ENCODE measurements at regions not wholly inside any gene's neighbourhood (a gene's known extent, or its start where the extent isn't known, plus 50 kb on each side); places are given as distances from the start of the nearest gene placed in this dataset.

- WGBS (ENCODE audit: insufficient coverage): 83% methylated on average over 1 of the region's 4 CpGs
- ATAC-seq (ENCODE audit: low read depth) (no peak), DNase-seq (no peak)
- no peaks in the 10 kb centered on the region for H3K9me3 ChIP-seq (ENCODE audit: control extremely low read depth in 1 of 3, control insufficient read depth in 2 of 3, insufficient read depth in 1 of 3, low read length in 2 of 3)
- intact Hi-C loops (cut with micrococcal nuclease): no loop called here
- no peaks in the 10 kb centered on the region for H3K27me3 Mint-ChIP-seq
- no peak overlapping the region for H3K4me3 Mint-ChIP-seq
- no peak overlapping the region for H3K9ac ChIP-seq (ENCODE audit: low read length)
- no peak overlapping the region for H3K27ac Mint-ChIP-seq
- no peaks in the 10 kb centered on the region for H4K20me1 ChIP-seq (ENCODE audit: control insufficient read depth, insufficient read depth, low read length, poor library complexity, severe bottlenecking)
- H3K9me3 Mint-ChIP-seq (ENCODE audit: insufficient read depth): no peaks in the 10 kb centered on the region
- no peaks in the 10 kb centered on the region for H3K36me3 ChIP-seq (replicated peaks in 1 of 2; ENCODE audit: control extremely low read depth in 1 of 2, control insufficient read depth in 1 of 2, extremely low read depth in 1 of 2, insufficient read depth in 2 of 2, low read length in 1 of 2)
- H2AFZ ChIP-seq (ENCODE audit: insufficient read depth, low read depth, low read length, poor library complexity, severe bottlenecking): no peak overlapping the region
- H3K79me2 ChIP-seq (ENCODE audit: control insufficient read depth, insufficient read depth, low read length): no peaks in the 10 kb centered on the region
- no peak overlapping the region for H3K4me2 ChIP-seq (replicated peaks; ENCODE audit: low read depth, low read length, poor library complexity, severe bottlenecking)
- no peaks in the 10 kb centered on the region for H3K27me3 ChIP-seq (replicated peaks in 1 of 4; ENCODE audit: control extremely low read depth in 1 of 4, control insufficient read depth in 3 of 4, insufficient read depth in 4 of 4, low read length in 3 of 4)
- no peak overlapping the region for H3K27ac ChIP-seq (ENCODE audit: low read length in 2 of 2)
- no peak for TF ChIP-seq EZH2 (IDR thresholded peaks at IDR 0.05; ENCODE audit: borderline replicate concordance, insufficient read depth, low read depth, low read length, poor library complexity, severe bottlenecking)
- TF ChIP-seq, protein P1, sequence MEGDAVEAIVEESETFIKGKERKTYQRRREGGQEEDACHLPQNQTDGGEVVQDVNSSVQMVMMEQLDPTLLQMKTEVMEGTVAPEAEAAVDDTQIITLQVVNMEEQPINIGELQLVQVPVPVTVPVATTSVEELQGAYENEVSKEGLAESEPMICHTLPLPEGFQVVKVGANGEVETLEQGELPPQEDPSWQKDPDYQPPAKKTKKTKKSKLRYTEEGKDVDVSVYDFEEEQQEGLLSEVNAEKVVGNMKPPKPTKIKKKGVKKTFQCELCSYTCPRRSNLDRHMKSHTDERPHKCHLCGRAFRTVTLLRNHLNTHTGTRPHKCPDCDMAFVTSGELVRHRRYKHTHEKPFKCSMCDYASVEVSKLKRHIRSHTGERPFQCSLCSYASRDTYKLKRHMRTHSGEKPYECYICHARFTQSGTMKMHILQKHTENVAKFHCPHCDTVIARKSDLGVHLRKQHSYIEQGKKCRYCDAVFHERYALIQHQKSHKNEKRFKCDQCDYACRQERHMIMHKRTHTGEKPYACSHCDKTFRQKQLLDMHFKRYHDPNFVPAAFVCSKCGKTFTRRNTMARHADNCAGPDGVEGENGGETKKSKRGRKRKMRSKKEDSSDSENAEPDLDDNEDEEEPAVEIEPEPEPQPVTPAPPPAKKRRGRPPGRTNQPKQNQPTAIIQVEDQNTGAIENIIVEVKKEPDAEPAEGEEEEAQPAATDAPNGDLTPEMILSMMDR (IDR thresholded peaks at IDR 0.05): no peak
- H3K4me1 ChIP-seq (ENCODE audit: control insufficient read depth in 2 of 2, insufficient read depth in 2 of 2, low read length in 2 of 2): no peaks in the 10 kb centered on the region
- H3K4me1 Mint-ChIP-seq: no peaks in the 10 kb centered on the region
- POLR2A ChIA-PET: no interaction called here
- CTCF ChIA-PET: no interaction called here
- H3K4me3 ChIP-seq (ENCODE audit: control extremely low read depth in 1 of 5, extremely low read depth in 1 of 5, insufficient read depth in 1 of 5, low read depth in 2 of 5, low read length in 4 of 5): no peak overlapping the region
Measured at GRCh38 chr5:106768392-106768791, 902.3 kb downstream of the EFNA5 start.

DNA sequence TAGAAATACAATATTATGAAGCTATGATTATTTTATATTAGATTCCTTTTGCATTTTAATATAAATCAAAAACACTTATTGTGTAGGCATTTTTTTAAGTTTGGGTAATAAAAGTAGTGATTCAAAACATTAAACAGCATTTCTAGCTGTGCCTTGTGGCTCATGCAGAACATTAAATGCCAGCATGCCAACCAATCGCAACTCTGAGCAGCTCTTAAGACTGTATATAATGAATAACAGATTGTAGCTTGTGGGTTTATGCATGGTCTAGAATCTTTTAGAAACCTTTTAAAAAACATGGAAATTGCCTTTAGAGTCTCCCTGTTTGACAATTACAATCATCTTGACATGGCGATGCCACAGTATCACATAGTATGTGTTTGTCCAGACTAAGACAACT, 903.8 kb downstream of the EFNA5 start:
- 100% methylated on average over 1 of the region's 2 CpGs for WGBS (ENCODE audit: insufficient coverage)

More for the DNA sequence above, 903.8 kb downstream of the EFNA5 start:
- CTCF ChIA-PET: no interaction called here
- H2AFZ ChIP-seq (ENCODE audit: insufficient read depth, low read depth, low read length, poor library complexity, severe bottlenecking): no peak overlapping the region
- H3K36me3 ChIP-seq (replicated peaks in 1 of 2; ENCODE audit: control extremely low read depth in 1 of 2, control insufficient read depth in 1 of 2, extremely low read depth in 1 of 2, insufficient read depth in 2 of 2, low read length in 1 of 2): no peaks in the 10 kb centered on the region
- no peak overlapping the region for H3K27ac Mint-ChIP-seq
- no peak overlapping the region for H3K4me3 Mint-ChIP-seq
- no peak overlapping the region for H3K4me2 ChIP-seq (replicated peaks; ENCODE audit: low read depth, low read length, poor library complexity, severe bottlenecking)
- H3K4me1 ChIP-seq (ENCODE audit: control insufficient read depth in 2 of 2, insufficient read depth in 2 of 2, low read length in 2 of 2): no peaks in the 10 kb centered on the region
- POLR2A ChIA-PET: no interaction called here
- TF ChIP-seq, protein P1 (IDR thresholded peaks at IDR 0.05): no peak
- no peak for TF ChIP-seq EZH2 (IDR thresholded peaks at IDR 0.05; ENCODE audit: borderline replicate concordance, insufficient read depth, low read depth, low read length, poor library complexity, severe bottlenecking)
- H3K27me3 ChIP-seq (replicated peaks in 1 of 4; ENCODE audit: control extremely low read depth in 1 of 4, control insufficient read depth in 3 of 4, insufficient read depth in 4 of 4, low read length in 3 of 4): no peaks in the 10 kb centered on the region
- no peaks in the 10 kb centered on the region for H3K9me3 ChIP-seq (ENCODE audit: control extremely low read depth in 1 of 3, control insufficient read depth in 2 of 3, insufficient read depth in 1 of 3, low read length in 2 of 3)
- no peak overlapping the region for H3K9ac ChIP-seq (ENCODE audit: low read length)
- no peaks in the 10 kb centered on the region for H4K20me1 ChIP-seq (ENCODE audit: control insufficient read depth, insufficient read depth, low read length, poor library complexity, severe bottlenecking)
- intact Hi-C loops (cut with micrococcal nuclease): no loop called here
- no peaks in the 10 kb centered on the region for H3K4me1 Mint-ChIP-seq
- no peak for DNase-seq
- H3K4me3 ChIP-seq (ENCODE audit: control extremely low read depth in 1 of 5, extremely low read depth in 1 of 5, insufficient read depth in 1 of 5, low read depth in 2 of 5, low read length in 4 of 5): no peak overlapping the region
- no peaks in the 10 kb centered on the region for H3K27me3 Mint-ChIP-seq
- no peak overlapping the region for H3K27ac ChIP-seq (ENCODE audit: low read length in 2 of 2)
- ATAC-seq (ENCODE audit: low read depth): no peak
- no peaks in the 10 kb centered on the region for H3K9me3 Mint-ChIP-seq (ENCODE audit: insufficient read depth)
- no peaks in the 10 kb centered on the region for H3K79me2 ChIP-seq (ENCODE audit: control insufficient read depth, insufficient read depth, low read length)
